Limb (tissue), 2 donors: ENCODE measurements at regions not wholly inside any gene's neighbourhood (a gene's known extent, or its start where the extent isn't known, plus 50 kb on each side); places are given as distances from the start of the nearest gene placed in this dataset.
A peak's percentile ranks its signal among the peaks of the same experiment; 100 is the strongest.
"Not testable (repeated sequence)": the region's sequence is repeated elsewhere in the genome, so short reads cannot be mapped to it uniquely, and the experiment has no call there.

Experiments
- DNase-seq, 2 donors: peaks; one replicate each; pipeline ENCODE4 v3.0.0-alpha.2; 2016; ENCODE audit errors: extremely low spot score in 2 of 2

DNA sequence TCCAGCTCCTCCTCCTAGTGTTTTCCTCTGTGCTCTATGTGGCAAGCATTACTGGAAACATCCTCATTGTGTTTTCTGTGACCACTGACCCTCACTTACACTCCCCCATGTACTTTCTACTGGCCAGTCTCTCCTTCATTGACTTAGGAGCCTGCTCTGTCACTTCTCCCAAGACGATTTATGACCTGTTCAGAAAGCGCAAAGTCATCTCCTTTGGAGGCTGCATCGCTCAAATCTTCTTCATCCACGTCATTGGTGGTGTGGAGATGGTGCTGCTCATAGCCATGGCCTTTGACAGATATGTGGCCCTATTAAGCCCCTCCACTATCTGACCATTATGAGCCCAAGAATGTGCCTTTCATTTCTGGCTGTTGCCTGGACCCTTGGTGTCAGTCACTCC is 64.0 kb downstream of the OR4F15 start:
- DNase-seq = not testable (repeated sequence)

DNA sequence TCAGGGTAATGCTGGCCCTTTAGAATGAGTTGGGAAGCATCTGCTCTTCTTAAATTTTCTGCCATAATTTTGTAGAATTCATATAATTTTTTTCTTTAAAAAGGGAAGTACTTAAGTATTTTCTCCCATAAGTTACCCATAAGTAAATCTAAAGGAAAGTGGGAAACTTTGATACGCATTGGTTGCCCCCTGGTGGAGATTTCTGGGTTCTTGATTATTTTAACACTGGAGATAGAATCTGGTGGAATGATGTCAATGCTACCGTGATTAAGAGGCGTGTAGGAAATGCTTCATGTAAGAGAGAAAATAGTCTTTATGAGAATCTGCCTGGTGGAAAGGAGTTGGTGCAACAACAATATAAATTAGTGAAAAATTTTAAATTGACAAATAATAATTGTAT is 65.6 kb downstream of the OR4F15 start:
- DNase-seq = not testable (repeated sequence)

DNA sequence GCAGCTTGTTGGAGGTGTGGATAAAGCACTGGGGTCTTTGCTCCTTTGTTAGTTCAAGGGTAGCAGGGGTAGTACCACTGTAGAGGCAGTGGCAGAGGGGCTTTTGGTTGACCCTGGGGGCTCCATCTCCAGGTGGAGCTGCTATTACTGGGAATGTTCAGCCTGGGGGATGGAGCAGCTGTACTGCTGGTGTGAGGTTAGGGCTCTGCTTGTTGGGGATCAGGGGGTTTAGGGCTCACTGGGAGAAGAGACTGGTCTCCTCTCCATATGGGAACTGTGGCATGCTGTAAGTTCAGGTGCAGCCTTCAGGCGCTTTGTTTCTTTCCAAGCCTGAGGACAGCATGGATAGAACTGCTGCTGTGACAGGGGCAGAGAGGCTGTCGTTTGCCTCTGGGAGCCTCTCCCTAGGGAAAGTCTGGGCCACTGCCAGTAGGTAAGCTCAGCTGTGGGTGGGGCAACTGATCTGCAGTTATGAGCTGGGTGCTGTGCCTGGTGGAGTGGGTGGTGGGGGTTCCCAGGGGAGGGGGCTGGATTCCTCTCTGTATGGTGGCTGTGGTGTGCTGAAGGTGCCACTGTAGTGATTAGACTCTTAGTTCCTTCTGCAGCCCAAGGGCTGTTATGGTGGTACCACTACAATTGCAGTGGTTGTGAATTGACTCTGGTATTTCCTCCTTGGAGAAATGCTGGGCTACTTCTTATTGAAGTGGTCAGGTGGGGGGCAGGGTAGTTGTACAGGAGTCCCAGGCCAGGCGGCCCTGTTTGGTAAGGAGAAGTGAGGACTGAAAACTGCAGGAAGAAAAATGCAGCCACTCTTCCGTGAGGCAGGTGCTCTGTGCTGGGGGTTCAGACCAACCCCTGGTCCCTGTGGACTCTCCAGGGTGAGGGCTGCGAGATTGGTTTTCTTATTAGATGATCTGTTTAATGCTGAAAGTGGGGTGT is 100.6 kb downstream of the OR4F15 start:
- not testable (repeated sequence) for DNase-seq

DNA sequence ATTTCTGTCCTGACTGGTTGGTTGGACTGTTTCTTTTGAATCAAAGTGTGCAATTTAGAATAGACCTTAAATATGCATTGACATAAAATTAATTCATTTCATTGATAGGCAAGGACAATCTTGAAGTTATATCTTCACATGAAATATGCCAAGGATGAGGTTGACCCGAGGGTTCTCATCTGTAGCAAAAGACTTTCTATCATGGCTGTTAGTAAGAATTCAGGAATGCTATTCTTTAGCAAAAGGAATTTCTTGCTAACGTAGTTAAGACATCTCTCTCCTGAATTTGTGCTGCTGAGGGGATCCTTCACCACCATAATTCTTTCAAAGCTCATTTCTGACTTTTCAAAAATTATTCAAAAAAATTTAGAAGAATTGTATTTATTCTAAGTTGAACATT is 112.6 kb downstream of the OR4F15 start:
- not testable (repeated sequence) for DNase-seq

- DNase-seq = not testable (repeated sequence)
Observed at GRCh38 chr15:101934506-101934905, 122.5 kb downstream of the OR4F15 start.

DNA sequence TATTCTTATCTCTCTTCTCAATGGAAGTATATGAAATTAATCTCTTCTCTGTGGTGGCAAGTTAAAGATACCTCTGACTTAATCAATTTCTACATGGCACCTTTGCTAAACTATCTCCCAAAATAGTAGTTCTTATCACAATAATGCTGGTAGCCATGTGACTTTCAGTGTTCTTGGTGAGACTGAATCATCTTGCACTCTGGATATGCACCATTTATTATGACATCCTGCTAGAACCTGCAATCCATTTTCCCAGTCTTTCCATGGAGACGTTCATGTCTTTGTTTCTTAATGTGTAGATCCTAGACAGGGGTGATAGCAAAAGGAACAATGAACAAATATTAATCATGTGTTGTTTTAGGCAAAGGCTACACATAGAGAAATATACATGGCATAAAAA is 125.4 kb downstream of the OR4F15 start:
- DNase-seq = not testable (repeated sequence)

DNA sequence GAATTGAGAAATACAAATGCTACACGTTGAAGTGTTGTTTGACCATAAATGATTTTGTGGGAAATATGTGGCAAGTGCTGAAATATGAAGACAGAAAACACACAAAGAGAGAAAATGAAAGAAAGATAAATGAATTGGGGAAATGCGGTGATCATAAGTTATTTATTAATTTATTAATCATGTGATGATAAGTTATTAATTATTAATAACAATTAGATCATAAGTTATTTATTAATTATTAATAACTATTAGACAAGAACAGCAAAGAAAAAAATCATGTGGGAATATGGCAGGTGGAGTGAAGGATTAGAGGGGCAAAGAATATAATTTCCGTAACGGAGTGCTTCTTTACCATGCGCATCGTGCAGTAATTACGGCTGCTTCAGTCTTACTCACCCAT is 126.6 kb downstream of the OR4F15 start:
- not testable (repeated sequence) for DNase-seq

- not testable (repeated sequence) for DNase-seq
Observed at GRCh38 chr15:101945896-101946295, 133.9 kb downstream of the OR4F15 start.

GRCh38 chr15:101948491-101949010 is 136.5 kb downstream of the OR4F15 start:
- not testable (repeated sequence) for DNase-seq

DNA sequence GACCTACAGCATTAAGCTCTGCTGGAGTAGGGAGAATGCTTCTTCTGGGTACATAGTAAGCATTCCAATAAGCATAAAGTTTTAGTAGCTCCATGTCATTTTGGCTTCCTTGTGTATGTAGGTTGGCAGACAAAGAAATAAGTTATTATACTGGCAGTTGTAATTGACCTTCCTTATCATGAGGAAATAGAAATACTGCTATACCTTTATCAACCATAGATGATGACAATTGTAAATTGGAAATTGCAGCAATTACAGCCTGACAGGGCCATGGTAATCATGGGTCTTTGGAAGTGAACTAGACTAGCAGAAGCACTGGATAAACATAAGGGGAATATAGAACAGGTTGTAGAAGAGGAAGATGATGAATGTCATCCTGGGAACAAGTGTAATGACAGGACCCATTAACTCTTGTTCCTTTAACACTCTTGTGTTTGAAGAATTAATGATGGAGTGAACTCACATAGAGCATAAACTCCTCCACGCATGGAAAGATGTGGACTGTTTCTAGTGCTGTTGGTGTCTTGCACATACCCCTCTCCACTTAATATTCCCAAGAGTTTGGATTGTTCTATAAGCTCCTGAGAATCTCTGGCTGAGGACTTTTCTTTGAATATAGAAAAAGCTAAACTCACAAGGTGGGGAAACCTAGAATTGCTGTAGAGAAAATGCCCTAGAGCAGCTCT is 137.5 kb downstream of the OR4F15 start:
- DNase-seq = not testable (repeated sequence)

GRCh38 chr15:101953993-101954392 is 142.0 kb downstream of the OR4F15 start:
- DNase-seq = not testable (repeated sequence)

GRCh38 chr15:101955840-101956239 is 143.8 kb downstream of the OR4F15 start:
- DNase-seq = not testable (repeated sequence)

DNA sequence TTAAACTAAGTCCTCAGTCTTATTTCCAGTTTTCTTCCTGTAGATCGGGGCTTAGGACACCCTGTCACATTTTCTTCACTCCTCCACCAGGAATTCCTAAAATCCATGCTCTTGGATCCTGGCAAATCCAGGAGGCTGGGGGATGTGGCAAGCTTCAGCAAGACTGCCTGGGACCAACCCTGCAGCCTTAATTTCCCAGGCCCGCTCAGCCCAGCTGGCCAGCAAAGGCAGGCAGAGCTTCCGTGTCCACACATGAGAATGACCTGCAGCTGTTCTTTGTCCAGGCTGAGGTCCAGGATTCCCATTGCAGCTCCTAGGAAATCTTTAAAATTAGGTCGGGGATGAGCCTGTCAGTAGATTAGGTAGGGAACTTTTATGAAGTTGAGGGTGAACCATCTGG is 146.7 kb downstream of the OR4F15 start:
- peak in 1 of 2 donors; percentile 2 for DNase-seq

DNA sequence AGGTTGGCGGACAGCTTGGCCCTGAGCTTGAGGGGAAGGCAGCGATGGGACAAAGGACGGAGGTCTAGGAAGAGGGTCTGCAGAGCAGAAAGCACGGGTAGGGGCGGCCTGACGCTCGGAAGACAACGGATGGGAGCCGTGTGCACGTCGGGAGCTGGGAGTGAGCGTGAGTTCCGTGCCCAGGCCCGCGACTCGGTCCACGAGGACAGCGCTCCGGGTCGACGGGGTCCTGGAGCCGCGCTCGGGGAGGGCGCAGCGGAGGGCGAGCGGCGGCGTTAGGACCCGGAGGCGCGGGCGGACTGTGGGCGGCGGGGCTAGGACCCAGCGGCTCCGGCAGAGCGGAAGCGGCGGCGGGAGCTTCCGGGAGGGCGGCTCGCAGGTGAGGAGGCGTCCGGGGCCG is 149.3 kb downstream of the OR4F15 start:
- not testable (repeated sequence) for DNase-seq

- DNase-seq = not testable (repeated sequence)
Observed at GRCh38 chr15:101961765-101962164, 149.8 kb downstream of the OR4F15 start.

DNA sequence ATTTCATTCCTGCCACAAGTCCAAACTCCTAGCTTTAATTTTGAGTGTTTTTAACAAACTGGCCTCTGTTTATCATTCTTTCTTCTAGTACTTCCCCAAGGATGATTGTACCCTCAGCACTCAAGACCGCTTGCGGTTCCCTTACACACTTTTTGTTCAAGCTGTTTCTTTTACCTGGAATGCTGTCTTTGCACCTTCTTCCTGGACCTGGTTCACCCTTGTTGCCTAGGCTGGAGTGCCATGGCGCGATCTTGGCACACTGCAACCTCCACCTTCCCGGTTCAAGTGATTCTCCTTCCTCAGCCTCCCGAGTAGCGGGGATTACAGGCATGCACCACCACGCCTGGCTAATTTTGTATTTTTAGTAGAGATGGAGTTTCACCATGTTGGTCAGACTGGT is 151.7 kb downstream of the OR4F15 start:
- DNase-seq = not testable (repeated sequence)

- DNase-seq = not testable (repeated sequence)
Observed at GRCh38 chr15:101965353-101965752, 153.4 kb downstream of the OR4F15 start.

DNA sequence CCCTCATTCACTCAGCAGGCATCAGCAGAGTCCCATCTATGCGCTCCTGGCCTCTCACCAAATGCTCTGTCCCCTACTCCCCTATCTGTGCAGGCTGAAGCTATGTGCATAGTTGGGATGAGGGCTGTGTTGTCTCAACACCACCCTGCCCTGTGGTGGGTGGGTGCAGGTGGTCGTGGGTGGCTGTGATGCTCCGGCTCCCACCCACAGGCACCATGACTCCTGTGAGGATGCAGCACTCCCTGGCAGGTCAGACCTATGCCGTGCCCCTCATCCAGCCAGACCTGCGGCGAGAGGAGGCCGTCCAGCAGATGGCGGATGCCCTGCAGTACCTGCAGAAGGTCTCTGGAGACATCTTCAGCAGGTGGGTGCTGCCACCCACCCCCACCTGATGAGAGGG is 153.9 kb downstream of the OR4F15 start:
- DNase-seq = not testable (repeated sequence)

DNA sequence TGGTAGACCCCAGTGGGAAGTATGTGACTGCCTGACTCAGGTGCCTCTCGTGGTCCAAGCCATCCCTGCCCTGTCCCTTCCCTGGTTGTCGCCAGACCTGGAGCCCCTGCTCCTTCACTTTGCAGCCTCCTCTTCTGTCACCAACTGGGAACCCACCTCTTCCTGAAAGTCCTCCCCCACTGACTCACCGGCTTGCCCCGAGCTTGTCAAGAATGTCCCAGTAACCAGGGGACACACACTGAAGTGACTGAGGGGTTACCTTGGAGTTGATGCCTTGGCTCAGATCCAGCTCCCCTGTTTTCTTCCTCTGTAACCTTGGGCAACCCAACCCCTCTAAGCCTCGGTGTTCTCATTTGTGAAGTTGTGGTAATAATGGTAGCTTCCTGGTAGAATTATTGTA is 155.4 kb downstream of the OR4F15 start:
- not testable (repeated sequence) for DNase-seq

- DNase-seq = not testable (repeated sequence)
Observed at GRCh38 chr15:101970605-101971004, 158.6 kb downstream of the OR4F15 start.

- not testable (repeated sequence) for DNase-seq
Observed at GRCh38 chr15:101977281-101977680, 165.3 kb downstream of the OR4F15 start.
